ENCODE measurements at regions not wholly inside any gene's neighbourhood (a gene's known extent, or its start where the extent isn't known, plus 50 kb on each side); places are given as distances from the start of the nearest gene placed in this dataset.

DNA sequence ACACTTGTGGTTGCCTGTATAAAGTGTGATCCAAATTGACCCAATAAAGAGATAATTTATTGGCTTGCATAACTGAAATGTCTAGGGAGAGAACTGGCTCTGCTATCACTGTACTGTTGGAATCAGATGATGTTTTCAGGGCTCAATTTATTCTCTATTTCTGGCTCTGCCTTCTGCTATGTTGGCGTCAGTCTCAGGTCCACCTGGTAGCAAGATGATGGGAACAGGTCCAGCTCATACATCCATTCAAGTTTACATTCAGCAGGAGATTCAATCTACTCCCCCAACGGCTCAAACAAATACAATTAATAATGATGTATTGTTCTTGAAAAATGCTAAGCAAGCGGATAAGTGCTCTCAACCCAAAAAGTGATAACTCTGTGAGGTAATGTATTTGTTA, 297.7 kb upstream of the SYT4 start:
- TF ChIP-seq, protein P1, sequence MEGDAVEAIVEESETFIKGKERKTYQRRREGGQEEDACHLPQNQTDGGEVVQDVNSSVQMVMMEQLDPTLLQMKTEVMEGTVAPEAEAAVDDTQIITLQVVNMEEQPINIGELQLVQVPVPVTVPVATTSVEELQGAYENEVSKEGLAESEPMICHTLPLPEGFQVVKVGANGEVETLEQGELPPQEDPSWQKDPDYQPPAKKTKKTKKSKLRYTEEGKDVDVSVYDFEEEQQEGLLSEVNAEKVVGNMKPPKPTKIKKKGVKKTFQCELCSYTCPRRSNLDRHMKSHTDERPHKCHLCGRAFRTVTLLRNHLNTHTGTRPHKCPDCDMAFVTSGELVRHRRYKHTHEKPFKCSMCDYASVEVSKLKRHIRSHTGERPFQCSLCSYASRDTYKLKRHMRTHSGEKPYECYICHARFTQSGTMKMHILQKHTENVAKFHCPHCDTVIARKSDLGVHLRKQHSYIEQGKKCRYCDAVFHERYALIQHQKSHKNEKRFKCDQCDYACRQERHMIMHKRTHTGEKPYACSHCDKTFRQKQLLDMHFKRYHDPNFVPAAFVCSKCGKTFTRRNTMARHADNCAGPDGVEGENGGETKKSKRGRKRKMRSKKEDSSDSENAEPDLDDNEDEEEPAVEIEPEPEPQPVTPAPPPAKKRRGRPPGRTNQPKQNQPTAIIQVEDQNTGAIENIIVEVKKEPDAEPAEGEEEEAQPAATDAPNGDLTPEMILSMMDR (IDR thresholded peaks at IDR 0.05), result no peak
- no peak overlapping the region for H3K4me3 ChIP-seq
- H3K27ac ChIP-seq, result no peak overlapping the region
- no peak for DNase-seq (ENCODE audit: low spot score)

DNA sequence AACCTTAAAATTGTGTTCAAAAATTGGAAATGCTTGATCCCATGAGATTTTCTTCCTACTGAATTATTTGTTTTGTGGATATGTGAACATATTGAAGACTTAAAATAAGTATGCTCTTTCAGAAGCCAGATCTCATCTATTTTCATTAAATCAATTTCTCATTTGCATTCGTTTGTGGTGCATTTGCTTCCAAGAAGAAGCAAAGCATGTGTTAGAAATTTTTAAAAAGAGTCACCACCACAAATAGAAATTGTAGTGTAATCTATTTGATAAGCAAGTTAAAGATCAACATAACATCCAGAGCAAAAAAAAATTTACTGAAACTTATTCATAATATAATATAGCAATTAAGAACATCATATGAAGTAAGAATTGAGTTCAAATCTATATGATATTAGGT, 300.9 kb upstream of the SYT4 start:
- Histone ChIP-seq H3K4me3 (no peak overlapping the region), H3K27ac (no peak overlapping the region)
- TF ChIP-seq, protein P1 (IDR thresholded peaks at IDR 0.05), result no peak
- DNase-seq (ENCODE audit: low spot score), result no peak

DNA sequence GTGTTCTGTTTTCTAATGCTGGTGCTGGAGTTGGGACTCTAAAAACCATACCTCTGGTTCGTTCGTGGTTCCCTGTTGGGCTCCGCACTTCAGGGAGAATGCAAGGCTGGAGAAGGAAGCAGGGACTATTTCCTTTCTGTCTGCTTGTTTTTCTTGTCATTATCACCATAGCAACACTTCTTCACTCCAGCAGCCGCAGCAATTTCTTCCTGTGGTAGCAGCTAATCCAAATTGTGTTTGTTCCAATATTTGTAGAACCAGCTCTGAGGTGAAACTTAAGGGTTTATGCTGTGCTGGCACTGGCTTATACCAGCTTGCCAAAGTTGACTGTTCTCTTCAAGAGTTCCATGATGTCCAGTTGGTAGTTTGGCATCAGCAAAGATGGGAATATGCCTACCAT, 301.4 kb upstream of the SYT4 start:
- TF ChIP-seq, protein P1 (IDR thresholded peaks at IDR 0.05), result no peak
- Histone ChIP-seq H3K4me3 (no peak overlapping the region), H3K27ac (no peak overlapping the region)
- DNase-seq (ENCODE audit: low spot score), result no peak

DNA sequence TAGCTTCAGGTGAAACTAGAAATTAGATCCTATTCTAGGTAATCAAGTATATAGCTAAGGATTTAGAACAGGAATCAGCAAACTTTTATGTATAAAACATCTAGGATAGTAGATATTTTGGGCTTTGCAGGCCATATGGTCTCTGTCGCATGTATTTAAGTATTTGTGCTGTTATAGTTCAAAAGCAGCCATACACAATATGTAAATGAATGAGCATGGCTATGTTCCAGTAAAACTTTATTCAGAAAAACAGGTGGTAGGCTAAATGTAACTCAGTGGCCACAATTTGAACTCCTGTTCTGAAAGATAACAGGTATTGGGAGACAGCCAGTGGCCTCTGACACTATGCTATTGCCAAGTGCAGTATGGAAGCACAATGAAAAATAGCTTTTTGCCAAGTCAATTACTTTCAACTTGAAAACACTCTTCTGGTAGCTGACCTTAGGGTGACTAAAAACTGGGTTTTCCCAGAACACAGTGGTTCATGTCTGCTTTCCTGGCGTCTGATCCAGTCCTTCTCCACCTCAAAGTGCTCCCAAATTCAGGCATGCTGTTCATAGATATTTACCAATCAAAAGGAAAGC, 304.7 kb upstream of the SYT4 start:
- TF ChIP-seq, protein P1 (IDR thresholded peaks at IDR 0.05), result no peak
- no peak for DNase-seq (ENCODE audit: low spot score)
- Histone ChIP-seq H3K27ac (no peak overlapping the region), H3K4me3 (no peak overlapping the region)

DNA sequence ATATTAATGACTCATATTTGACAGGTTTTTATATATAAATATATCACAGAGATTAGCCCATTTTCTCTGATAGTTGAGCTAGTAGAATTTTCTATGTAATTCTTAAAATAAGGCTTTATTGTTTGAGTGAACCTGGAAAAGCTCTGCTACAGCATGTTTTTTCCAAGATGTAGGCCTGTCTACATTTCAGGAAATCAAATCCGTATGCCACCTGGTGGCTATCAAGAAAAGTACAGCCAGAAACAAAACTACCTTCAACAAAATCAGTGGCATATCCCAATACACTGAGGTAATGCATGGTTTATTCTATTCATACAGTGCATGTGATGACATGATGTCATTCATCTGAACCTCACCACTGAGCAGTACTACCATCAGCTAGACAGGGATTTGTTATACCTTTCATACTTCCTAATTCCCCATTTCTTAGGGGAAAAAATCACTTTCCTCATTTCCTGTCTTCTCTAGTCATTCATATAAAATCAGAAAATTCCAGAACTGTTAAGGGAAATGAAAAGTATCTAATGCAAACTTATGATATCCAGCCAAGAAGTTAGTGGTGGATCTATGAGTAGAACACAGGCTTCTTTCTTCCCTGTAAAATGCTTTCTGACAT, 310.4 kb upstream of the SYT4 start:
- Histone ChIP-seq H3K27ac (no peak overlapping the region), H3K4me3 (no peak overlapping the region)
- TF ChIP-seq, protein P1 (IDR thresholded peaks at IDR 0.05), result peak; percentile 51
- DNase-seq (ENCODE audit: low spot score), result no peak

DNA sequence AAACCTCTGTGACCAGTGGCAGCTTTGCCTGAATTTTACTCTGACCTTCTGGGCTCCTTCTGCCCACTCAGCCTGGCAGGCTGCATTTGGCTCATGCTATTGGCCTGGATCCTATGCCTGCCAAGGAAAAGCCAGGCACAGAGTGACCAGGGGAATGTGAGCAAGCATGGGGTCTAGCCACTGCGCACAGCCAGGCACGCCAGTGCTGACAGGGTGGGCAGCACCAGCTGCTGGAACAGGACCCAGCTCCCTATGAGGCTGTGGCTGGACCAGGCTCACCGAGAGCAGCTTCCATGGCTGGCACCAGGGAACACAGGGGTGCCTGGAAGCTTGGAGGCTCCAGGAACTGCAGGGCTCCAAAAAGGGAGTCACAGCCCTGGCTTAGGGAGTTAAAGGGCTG, 311.5 kb upstream of the SYT4 start:
- no peak overlapping the region for H3K27ac ChIP-seq
- DNase-seq (ENCODE audit: low spot score), result no peak
- TF ChIP-seq, protein P1 (IDR thresholded peaks at IDR 0.05), result no peak
- no peak overlapping the region for H3K4me3 ChIP-seq

DNA sequence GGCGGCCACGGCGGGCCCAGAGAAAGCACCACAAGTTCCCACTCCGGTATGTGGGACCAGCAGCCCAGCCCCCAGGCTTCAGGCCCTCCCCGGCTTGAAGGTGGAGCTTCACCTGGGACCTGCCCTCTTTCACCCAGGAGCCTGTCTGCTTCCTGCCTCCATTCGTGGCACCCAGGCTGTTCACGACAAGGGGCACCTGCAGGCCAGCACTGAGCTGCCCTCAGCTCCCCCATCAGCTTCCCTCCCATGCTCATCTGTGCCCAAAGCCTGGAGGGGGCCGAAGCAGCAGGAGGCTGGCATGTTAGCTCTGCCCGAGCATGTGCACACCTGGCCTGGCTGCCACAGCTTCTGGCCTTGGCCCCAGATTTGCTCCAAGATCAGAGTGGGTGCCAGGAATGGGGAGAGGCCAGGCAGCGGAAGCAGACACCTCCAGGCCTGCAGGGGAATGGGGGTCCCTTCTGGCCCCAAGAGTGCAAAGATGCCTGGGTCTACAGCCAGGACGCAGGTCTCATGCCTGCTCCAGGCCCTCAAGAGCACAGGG, 312.4 kb upstream of the SYT4 start:
- TF ChIP-seq, protein P1 (IDR thresholded peaks at IDR 0.05), result no peak
- Histone ChIP-seq H3K4me3 (no peak overlapping the region), H3K27ac (no peak overlapping the region)
- DNase-seq (ENCODE audit: low spot score), result no peak

All from coronary artery (tissue), 2 donors.